DOHH2 (cell line): ENCODE measurements at regions not wholly inside any gene's neighbourhood (a gene's known extent, or its start where the extent isn't known, plus 50 kb on each side); places are given as distances from the start of the nearest gene placed in this dataset.

ENCODE experiments used
- H3F3A ChIP-seq: fragments of 200-600 bp; sonication (generic), shearing (Covaris generic); 2 replicates; pipeline ENCODE4 v1.6.0; 2016; ENCODE audit warnings: antibody characterized with exemption, mild to moderate bottlenecking; ENCODE audit not compliant: control insufficient read depth, insufficient read depth
- H3K27ac ChIP-seq: fragments of 200-600 bp; sonication (generic); 2 replicates; pipeline ENCODE4 v1.5.1; 2014; ENCODE audit warnings: low read depth, mild to moderate bottlenecking, low read length, moderate library complexity
- H3K27me3 ChIP-seq: fragments of 200-600 bp; sonication (generic); 2 replicates; pipeline ENCODE4 v1.6.1; 2014; ENCODE audit warnings: mild to moderate bottlenecking, low read length, mixed read lengths; ENCODE audit not compliant: control insufficient read depth
- H3K36me3 ChIP-seq: fragments of 200-600 bp; sonication (generic); 2 replicates; pipeline ENCODE4 v1.6.1; 2014; ENCODE audit warnings: mild to moderate bottlenecking, low read length, moderate library complexity, mixed read lengths; ENCODE audit not compliant: control insufficient read depth
- H3K4me1 ChIP-seq: fragments of 200-600 bp; sonication (generic); 2 replicates; pipeline ENCODE4 v1.6.1; 2014; ENCODE audit warnings: mild to moderate bottlenecking, low read length, mixed read lengths; ENCODE audit not compliant: control insufficient read depth
- H3K4me2 ChIP-seq: fragments of 200-600 bp; sonication (generic); 2 replicates; pipeline ENCODE4 v1.6.0; 2014; ENCODE audit warnings: mild to moderate bottlenecking, low read length, moderate library complexity
- H3K4me3 ChIP-seq: fragments of 200-600 bp; sonication (generic); 2 replicates; pipeline ENCODE4 v1.5.1; 2014; ENCODE audit warnings: mild to moderate bottlenecking, low read length, mixed read lengths
- H3K79me2 ChIP-seq: fragments of 200-600 bp; sonication (generic); 2 replicates; pipeline ENCODE4 v1.6.1; 2014; ENCODE audit warnings: mild to moderate bottlenecking, low read length, mixed read lengths; ENCODE audit not compliant: control insufficient read depth
- H3K9me2 ChIP-seq: fragments of 200-600 bp; sonication (generic); replicated peaks from 2 replicates; pipeline ENCODE4 v1.6.1; 2014; ENCODE audit warnings: mild to moderate bottlenecking, low read length, mixed read lengths; ENCODE audit not compliant: control insufficient read depth
- H3K9me3 ChIP-seq: fragments of 200-600 bp; sonication (generic); 2 replicates; pipeline ENCODE4 v1.6.1; 2014; ENCODE audit warnings: antibody characterized with exemption, low read length, mixed read lengths; ENCODE audit not compliant: control insufficient read depth, insufficient read depth
- H4K20me1 ChIP-seq: fragments of 200-600 bp; sonication (generic); 2 replicates; pipeline ENCODE4 v1.6.0; 2014; ENCODE audit warnings: low read depth, mild to moderate bottlenecking, antibody characterized with exemption, low read length, moderate library complexity; ENCODE audit not compliant: control insufficient read depth, insufficient read depth
- CTCF ChIP-seq: fragments of 200-600 bp; sonication (generic); IDR thresholded peaks from one replicate; pipeline ENCODE4 v1.5.1; 2014; ENCODE audit warnings: antibody characterized with exemption, mild to moderate bottlenecking, low read depth, low read length; ENCODE audit not compliant: poor library complexity, severe bottlenecking
- EZH2phosphoT487 ChIP-seq: fragments of 200-600 bp; sonication (generic); IDR thresholded peaks from 2 replicates; pipeline ENCODE4 v1.6.1; 2017; ENCODE audit warnings: borderline replicate concordance, mild to moderate bottlenecking, antibody characterized with exemption, low read length, moderate library complexity, mixed read lengths

GRCh38 chr18:24685254-24685959, 225.0 kb downstream of the HRH4 start:
- H4K20me1 ChIP-seq = no peaks in the 10 kb centered on the region
- H3K4me3 ChIP-seq = no peak overlapping the region
- no peak overlapping the region for H3K4me2 ChIP-seq
- no peak overlapping the region for H3K27ac ChIP-seq
- no peaks in the 10 kb centered on the region for H3K27me3 ChIP-seq
- no peaks in the 10 kb centered on the region; the same call in 1 of the 2 replicates for H3K9me3 ChIP-seq
- no peaks in the 10 kb centered on the region for H3K36me3 ChIP-seq
- H3F3A ChIP-seq = no peaks in the 10 kb centered on the region
- no peaks in the 10 kb centered on the region for H3K79me2 ChIP-seq
- no peaks in the 10 kb centered on the region for H3K9me2 ChIP-seq
- TF ChIP-seq CTCF = no peak
- no peak for TF ChIP-seq EZH2phosphoT487
- no peaks in the 10 kb centered on the region for H3K4me1 ChIP-seq

- Histone ChIP-seq H3K9me3 (no peaks in the 10 kb centered on the region), H4K20me1 (no peaks in the 10 kb centered on the region), H3K4me1 (no peaks in the 10 kb centered on the region), H3K79me2 (no peaks in the 10 kb centered on the region), H3K36me3 (no peaks in the 10 kb centered on the region), H3K4me2 (no peak overlapping the region), H3K9me2 (no peaks in the 10 kb centered on the region), H3F3A (no peaks in the 10 kb centered on the region), H3K27me3 (no peaks in the 10 kb centered on the region), H3K27ac (no peak overlapping the region), H3K4me3 (no peak overlapping the region)
- TF ChIP-seq CTCF = no peak
- no peak for TF ChIP-seq EZH2phosphoT487
These were observed 234.7 kb downstream of the HRH4 start for GRCh38 chr18:24695168-24695567.

GRCh38 chr18:24702001-24702515, 241.6 kb downstream of the HRH4 start:
- Histone ChIP-seq H3K4me1 (no peaks in the 10 kb centered on the region), H3K9me3 (no peaks in the 10 kb centered on the region), H4K20me1 (no peaks in the 10 kb centered on the region), H3F3A (no peaks in the 10 kb centered on the region), H3K4me2 (no peak overlapping the region), H3K36me3 (no peaks in the 10 kb centered on the region), H3K27ac (no peak overlapping the region), H3K27me3 (no peaks in the 10 kb centered on the region), H3K9me2 (no peaks in the 10 kb centered on the region), H3K4me3 (no peak overlapping the region), H3K79me2 (no peaks in the 10 kb centered on the region)
- no peak for TF ChIP-seq EZH2phosphoT487
- no peak for TF ChIP-seq CTCF
